BLaER1 (cell line): ENCODE measurements at regions not wholly inside any gene's neighbourhood (a gene's known extent, or its start where the extent isn't known, plus 50 kb on each side); places are given as distances from the start of the nearest gene placed in this dataset.

ENCODE experiments used
- H3K27ac ChIP-seq: shearing (Covaris generic); formaldehyde crosslinking; 2 replicates; pipeline ENCODE4 v1.8.1; 2022
- H3K27me3 ChIP-seq: shearing (Covaris generic); formaldehyde crosslinking; 2 replicates; pipeline ENCODE4 v1.8.1; 2022
- H3K36me3 ChIP-seq: shearing (Covaris generic); formaldehyde crosslinking; 2 replicates; pipeline ENCODE4 v1.8.1; 2022
- H3K4me1 ChIP-seq: shearing (Covaris generic); formaldehyde crosslinking; 2 replicates; pipeline ENCODE4 v1.8.1; 2022
- H3K4me2 ChIP-seq: shearing (Covaris generic); formaldehyde crosslinking; 2 replicates; pipeline ENCODE4 v1.8.1; 2022
- H3K4me3 ChIP-seq: shearing (Covaris generic); formaldehyde crosslinking; 2 replicates; pipeline ENCODE4 v1.8.1; 2022
- H3K9ac ChIP-seq: shearing (Covaris generic); formaldehyde crosslinking; 2 replicates; pipeline ENCODE4 v1.8.1; 2022
- H3K9me3 ChIP-seq: shearing (Covaris generic); formaldehyde crosslinking; 2 replicates; pipeline ENCODE4 v1.8.1; 2022
- H4K20me1 ChIP-seq: shearing (Covaris generic); formaldehyde crosslinking; 2 replicates; pipeline ENCODE4 v1.8.1; 2022
- Cebpa-rat ChIP-seq: shearing (Covaris generic); IDR thresholded peaks from 2 replicates; pipeline ENCODE4 v1.8.1; 2022

DNA sequence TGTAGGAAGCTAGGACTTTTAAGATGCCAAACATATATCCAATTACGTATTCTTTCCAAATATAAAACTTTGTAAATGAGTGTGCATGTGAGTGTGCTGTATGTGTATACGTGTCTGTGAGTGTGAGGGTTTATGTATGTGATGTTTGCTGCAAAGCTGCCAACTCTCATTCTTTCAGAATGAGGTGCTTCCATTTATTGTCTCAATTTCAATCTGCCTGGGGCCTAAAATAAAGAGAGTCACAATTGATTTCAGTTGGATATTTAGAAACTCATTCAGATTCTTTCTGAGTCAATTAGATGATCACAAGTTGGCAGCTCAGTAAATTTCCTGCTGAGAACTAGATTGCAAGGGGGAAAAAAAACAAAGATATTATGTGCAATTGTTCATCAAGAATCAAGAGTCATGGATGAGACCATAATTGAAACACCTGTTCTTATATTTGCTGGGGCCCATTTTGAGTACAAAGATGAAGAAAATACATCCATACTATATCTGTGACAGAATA, 621.2 kb upstream of the ACVR2A start:
- no peaks in the 10 kb centered on the region for H3K36me3 ChIP-seq
- H4K20me1 ChIP-seq, result no peaks in the 10 kb centered on the region
- H3K27me3 ChIP-seq, result no peaks in the 10 kb centered on the region
- H3K4me3 ChIP-seq, result no peak overlapping the region
- no peak overlapping the region for H3K27ac ChIP-seq
- no peak for TF ChIP-seq Cebpa-rat
- peaks cover 12% of the 10 kb centered on the region; the same call in 1 of the 2 replicates for H3K9me3 ChIP-seq
- no peaks in the 10 kb centered on the region for H3K4me1 ChIP-seq
- no peak overlapping the region for H3K4me2 ChIP-seq
- no peak overlapping the region for H3K9ac ChIP-seq

DNA sequence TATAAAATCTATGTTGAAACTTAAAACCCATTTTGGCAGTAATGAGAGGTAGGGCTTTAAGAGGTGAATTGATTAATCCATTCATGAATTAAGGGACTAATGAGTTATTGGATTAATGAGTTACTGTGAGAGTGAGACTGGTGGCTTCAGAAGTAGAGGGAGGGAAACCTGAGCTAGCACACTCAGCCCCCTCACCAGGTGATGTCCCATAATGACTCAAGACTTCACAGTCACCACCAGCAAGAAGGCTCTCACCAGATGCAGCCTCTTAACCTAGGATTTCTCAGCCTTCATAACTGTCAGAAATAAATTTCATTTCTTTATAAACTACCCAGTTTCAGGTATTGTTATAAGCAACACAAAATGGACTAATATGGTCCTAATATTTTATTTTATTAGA, 621.7 kb upstream of the ACVR2A start:
- H3K9ac ChIP-seq, result no peak overlapping the region
- peaks cover 12% of the 10 kb centered on the region; the same call in 1 of the 2 replicates for H3K9me3 ChIP-seq
- H3K27ac ChIP-seq, result no peak overlapping the region
- H3K4me1 ChIP-seq, result no peaks in the 10 kb centered on the region
- no peaks in the 10 kb centered on the region for H4K20me1 ChIP-seq
- no peaks in the 10 kb centered on the region for H3K27me3 ChIP-seq
- no peak for TF ChIP-seq Cebpa-rat
- no peak overlapping the region for H3K4me3 ChIP-seq
- H3K36me3 ChIP-seq, result no peaks in the 10 kb centered on the region
- H3K4me2 ChIP-seq, result no peak overlapping the region

DNA sequence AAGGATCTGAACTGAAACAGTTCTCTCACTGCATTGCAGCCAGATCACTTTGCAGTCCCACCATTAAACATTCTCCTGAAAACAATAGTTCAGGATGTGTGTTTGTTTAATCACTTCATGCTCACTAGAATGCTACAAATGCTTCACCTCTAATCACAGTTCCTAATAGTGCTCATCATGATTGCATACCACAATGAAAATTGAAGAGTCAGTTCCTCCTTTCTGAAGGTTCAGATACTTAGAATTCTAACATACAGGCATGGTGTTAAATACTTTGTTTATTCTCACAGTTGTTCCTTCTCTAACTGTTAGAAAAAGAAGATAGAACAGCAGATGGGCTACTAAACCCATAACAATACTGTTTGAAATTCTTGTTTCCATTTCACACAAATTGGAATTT, 622.3 kb upstream of the ACVR2A start:
- Histone ChIP-seq H3K36me3 (no peaks in the 10 kb centered on the region), H3K4me2 (no peak overlapping the region), H3K9me3 (peaks cover 12% of the 10 kb centered on the region; the same call in 1 of the 2 replicates), H3K4me1 (no peaks in the 10 kb centered on the region), H4K20me1 (no peaks in the 10 kb centered on the region), H3K27ac (no peak overlapping the region), H3K27me3 (no peaks in the 10 kb centered on the region), H3K9ac (no peak overlapping the region), H3K4me3 (no peak overlapping the region)
- TF ChIP-seq Cebpa-rat, result no peak

DNA sequence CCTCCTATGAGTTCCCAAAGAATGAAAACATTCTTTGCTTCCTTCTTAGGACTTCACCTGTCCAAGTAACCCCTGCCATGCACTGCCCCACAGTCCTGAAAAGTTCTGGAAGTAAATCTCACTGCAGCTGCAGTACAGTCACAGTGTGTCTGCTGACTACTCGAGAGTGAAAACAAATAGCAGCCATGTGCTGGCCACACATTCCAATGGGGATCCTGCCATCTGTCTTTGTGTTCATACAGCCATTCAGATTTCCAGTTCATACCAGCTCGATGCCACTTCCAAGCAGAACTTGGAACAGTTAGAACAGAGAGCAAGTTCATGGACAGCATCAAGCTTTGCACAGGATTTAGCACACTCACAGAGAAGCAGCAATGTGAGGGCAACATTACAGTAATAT, 629.9 kb upstream of the ACVR2A start:
- 0 out of 2 replicates have a peak, but pooled peaks cover 3% of the 10 kb centered on the region for H3K9me3 ChIP-seq
- no peaks in the 10 kb centered on the region for H4K20me1 ChIP-seq
- no peak overlapping the region for H3K9ac ChIP-seq
- no peaks in the 10 kb centered on the region for H3K36me3 ChIP-seq
- TF ChIP-seq Cebpa-rat, result no peak
- H3K4me3 ChIP-seq, result no peak overlapping the region
- H3K4me2 ChIP-seq, result no peak overlapping the region
- no peak overlapping the region for H3K27ac ChIP-seq
- no peaks in the 10 kb centered on the region for H3K27me3 ChIP-seq
- H3K4me1 ChIP-seq, result no peaks in the 10 kb centered on the region

DNA sequence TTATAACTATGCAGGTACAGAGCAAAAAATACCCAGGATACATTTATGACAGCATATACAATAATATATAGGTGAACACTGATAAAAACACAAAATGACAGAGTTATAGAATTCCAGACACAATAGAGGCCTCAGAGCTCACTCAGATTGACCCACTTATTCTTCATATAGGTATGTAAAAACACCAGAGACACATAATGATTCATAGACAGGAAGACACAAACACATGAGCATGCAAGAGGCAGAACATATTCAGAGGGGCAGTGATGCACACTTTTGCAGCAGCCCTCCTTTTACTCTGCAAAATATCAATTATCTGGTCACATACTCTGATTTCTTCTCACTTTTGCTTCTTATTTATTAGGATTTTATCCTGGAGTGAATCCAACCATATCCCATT, 633.3 kb upstream of the ACVR2A start:
- Histone ChIP-seq H4K20me1 (no peaks in the 10 kb centered on the region), H3K4me2 (no peak overlapping the region), H3K27me3 (no peaks in the 10 kb centered on the region), H3K9me3 (no peaks in the 10 kb centered on the region), H3K9ac (no peak overlapping the region), H3K27ac (no peak overlapping the region), H3K4me1 (no peaks in the 10 kb centered on the region), H3K36me3 (no peaks in the 10 kb centered on the region), H3K4me3 (no peak overlapping the region)
- no peak for TF ChIP-seq Cebpa-rat

DNA sequence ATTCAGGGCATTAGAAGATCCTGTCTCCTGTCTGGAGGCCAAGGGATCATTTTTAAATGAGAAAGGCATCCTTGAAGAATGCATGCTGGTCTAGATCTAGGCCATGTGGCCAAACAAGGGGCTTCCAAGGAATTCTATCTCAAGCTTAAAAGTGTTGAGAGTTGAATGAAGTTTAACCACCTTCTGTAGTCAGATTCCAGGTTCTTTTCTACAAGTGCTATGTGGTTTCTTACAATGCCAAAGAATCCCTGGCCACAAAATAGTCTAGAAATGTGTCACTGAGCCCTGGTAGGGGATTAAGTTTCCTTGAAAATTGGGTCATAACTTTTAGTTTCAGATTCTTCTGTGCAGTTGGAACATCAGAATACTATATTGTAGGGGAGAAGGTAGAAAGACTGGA, 640.7 kb upstream of the ACVR2A start:
- peaks cover 13% of the 10 kb centered on the region for H3K9me3 ChIP-seq
- H4K20me1 ChIP-seq, result no peaks in the 10 kb centered on the region
- H3K4me1 ChIP-seq, result peaks cover 2% of the 10 kb centered on the region
- H3K4me2 ChIP-seq, result no peak overlapping the region
- no peak overlapping the region for H3K4me3 ChIP-seq
- no peak overlapping the region for H3K9ac ChIP-seq
- no peak overlapping the region for H3K27ac ChIP-seq
- no peaks in the 10 kb centered on the region for H3K36me3 ChIP-seq
- TF ChIP-seq Cebpa-rat, result no peak
- H3K27me3 ChIP-seq, result no peaks in the 10 kb centered on the region

DNA sequence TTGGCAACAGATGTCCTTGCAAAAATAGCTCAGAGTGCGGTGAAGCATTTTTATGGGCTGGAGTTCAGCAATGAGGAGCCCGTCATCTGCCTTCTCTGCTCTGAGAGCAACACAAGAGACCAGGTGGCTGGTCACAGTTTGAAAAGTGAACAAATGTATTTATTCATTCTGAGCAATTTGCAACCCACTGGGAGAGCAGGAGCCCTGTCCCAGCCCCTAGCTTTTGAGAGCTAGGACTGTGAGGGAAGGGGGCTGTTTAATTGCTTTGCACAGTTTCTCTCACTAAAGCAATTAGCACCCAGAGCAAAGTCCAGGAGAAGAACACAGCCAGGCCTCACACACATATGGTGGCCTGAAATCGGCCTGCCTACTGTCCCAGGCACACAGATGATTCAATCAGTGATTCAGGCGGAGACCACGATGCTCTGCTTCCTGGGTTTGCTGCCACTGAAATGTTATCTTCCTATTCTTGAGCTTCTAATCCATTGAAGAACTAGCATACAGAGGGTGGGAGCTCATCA, 646.1 kb upstream of the ACVR2A start:
- no peak for TF ChIP-seq Cebpa-rat
- Histone ChIP-seq H3K36me3 (no peaks in the 10 kb centered on the region), H4K20me1 (no peaks in the 10 kb centered on the region), H3K9ac (no peak overlapping the region; the same call in 1 of the 2 replicates), H3K9me3 (no peaks in the 10 kb centered on the region), H3K4me1 (peaks cover 18% of the 10 kb centered on the region), H3K27me3 (no peaks in the 10 kb centered on the region), H3K4me3 (no peak overlapping the region), H3K4me2 (peak overlapping the region; percentile 56), H3K27ac (peak overlapping the region; percentile 63; the same call in 1 of the 2 replicates)

DNA sequence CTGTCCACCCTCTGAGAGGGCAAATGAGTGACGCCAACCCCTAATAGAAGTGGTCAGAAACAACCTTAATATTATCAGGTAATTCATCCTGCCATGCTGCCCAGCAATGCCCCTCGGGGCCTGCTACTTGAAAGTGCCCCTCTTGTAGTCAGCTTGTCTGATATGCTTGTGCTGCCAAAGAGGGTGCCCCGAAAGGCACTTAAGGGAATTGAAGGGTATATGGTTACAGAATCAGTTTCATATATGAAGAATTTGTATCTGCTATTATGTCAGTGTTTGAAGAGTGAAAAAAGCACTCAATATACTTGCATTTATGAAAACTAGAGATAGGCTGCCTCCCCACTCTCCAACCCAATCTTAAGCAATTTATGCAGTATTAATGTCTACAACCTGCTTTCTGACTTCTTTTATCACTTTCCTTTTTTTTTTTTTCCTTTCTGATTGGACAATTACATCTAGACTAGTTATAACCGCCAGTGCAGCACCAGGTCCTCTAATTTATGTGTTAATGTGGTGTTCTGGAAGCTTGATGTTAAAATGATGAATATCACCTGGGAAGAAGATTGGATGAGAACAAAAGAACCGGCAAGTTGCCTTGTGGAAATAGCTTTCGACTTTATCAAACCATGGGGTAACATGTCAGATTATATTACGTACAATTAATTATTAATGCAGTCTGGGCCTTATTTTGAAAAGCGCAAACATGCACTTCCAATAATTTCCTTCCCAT, 646.9 kb upstream of the ACVR2A start:
- no peak overlapping the region for H3K9ac ChIP-seq
- no peak overlapping the region; the same call in 1 of the 2 replicates for H3K27ac ChIP-seq
- no peaks in the 10 kb centered on the region for H3K9me3 ChIP-seq
- H3K4me2 ChIP-seq, result peak overlapping the region; percentile 56
- TF ChIP-seq Cebpa-rat, result no peak
- peaks cover 18% of the 10 kb centered on the region for H3K4me1 ChIP-seq
- H3K27me3 ChIP-seq, result no peaks in the 10 kb centered on the region
- H4K20me1 ChIP-seq, result no peaks in the 10 kb centered on the region
- no peaks in the 10 kb centered on the region for H3K36me3 ChIP-seq
- H3K4me3 ChIP-seq, result no peak overlapping the region

DNA sequence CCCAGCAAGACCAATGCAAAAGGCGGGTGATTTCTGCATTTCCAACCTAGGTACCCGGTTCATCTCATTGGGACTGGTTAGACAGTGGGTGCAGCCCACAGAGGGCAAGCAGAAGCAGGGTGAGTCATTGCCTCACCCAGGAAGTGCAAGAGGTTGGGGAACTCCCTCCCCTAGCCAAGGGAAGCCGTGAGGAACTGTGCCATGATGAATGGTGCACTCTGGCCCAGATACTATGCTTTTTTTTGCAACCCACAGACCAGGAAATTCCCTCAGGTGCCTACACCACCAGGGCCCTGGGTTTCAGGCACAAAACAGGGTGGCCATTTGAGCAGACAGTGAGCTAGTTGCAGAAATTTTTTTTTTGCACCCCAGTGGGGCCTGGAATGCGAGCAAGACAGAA, 662.6 kb upstream of the ACVR2A start:
- Histone ChIP-seq H3K4me3 (no peak overlapping the region), H3K4me1 (no peaks in the 10 kb centered on the region), H4K20me1 (no peaks in the 10 kb centered on the region), H3K9me3 (no peaks in the 10 kb centered on the region), H3K36me3 (no peaks in the 10 kb centered on the region), H3K4me2 (no peak overlapping the region), H3K27ac (no peak overlapping the region), H3K27me3 (no peaks in the 10 kb centered on the region), H3K9ac (no peak overlapping the region)
- TF ChIP-seq Cebpa-rat, result no peak

DNA sequence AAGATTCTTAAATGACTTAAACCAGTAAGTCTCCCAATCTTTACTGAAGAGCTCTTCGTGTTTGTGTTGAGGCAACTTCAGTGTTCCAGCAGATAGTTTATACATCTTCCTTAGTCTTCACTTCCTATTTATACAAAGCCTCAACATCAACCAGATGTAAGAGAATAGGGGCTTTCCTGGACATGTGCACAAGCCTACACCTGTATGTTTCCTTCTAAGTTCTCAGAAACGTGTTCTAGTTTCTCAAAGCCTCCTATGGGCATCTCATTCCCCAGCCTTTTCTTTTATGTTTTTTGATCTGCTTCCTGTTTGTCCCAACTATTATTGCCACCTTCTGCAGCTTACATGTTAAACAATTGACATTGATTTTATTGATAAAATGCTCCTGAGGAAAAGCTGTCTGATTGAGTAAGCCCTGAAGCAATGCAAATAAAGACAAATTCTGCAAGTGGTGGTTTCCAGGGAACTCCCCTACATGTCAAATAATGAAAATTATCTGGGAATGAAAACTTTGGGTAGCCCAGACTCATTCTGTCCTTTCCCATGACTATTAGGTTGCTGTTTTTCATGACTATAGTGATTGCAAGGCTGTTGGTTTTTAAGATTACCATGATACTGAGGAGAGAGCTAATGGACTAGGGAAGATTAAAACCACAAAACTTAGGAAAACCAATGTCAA, 663.3 kb upstream of the ACVR2A start:
- H3K4me2 ChIP-seq, result no peak overlapping the region
- no peak overlapping the region for H3K4me3 ChIP-seq
- H3K27ac ChIP-seq, result no peak overlapping the region
- no peaks in the 10 kb centered on the region for H3K4me1 ChIP-seq
- H4K20me1 ChIP-seq, result no peaks in the 10 kb centered on the region
- no peaks in the 10 kb centered on the region for H3K36me3 ChIP-seq
- no peaks in the 10 kb centered on the region for H3K27me3 ChIP-seq
- no peak for TF ChIP-seq Cebpa-rat
- no peaks in the 10 kb centered on the region for H3K9me3 ChIP-seq
- H3K9ac ChIP-seq, result no peak overlapping the region
